ENCODE measurements at regions not wholly inside any gene's neighbourhood (a gene's known extent, or its start where the extent isn't known, plus 50 kb on each side); places are given as distances from the start of the nearest gene placed in this dataset.
"Not testable (repeated sequence)": the region's sequence is repeated elsewhere in the genome, so short reads cannot be mapped to it uniquely, and the experiment has no call there.

GRCh38 chr5:91946870-91947269 is 563.8 kb upstream of the ARRDC3 start:
- TF ChIP-seq CTCF (conservative IDR thresholded peaks at IDR 0.05), result no peak
- no peak for TF ChIP-seq ZFX (IDR thresholded peaks at IDR 0.05)
- no peak overlapping the region for H3K27ac ChIP-seq

DNA sequence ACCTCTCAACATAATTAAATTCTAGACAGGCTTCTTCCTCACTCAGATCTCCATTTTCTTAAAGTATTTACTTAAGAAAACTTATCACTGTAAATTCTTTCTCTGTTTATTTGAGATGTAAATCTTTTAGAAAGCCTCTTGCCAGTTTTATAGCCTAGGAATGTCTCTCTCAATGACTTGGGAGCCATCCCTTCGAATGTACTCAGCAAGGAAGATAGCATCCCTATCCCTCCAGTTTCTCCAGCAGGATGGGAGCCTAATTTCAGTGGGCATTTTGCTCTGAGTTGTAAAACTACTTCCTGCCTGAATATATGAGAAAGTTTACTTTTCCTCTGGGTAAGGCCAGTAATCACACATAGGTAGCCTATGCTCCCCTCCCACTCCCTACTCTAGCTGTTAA is 558.5 kb upstream of the ARRDC3 start:
- TF ChIP-seq ZFX (IDR thresholded peaks at IDR 0.05) (no peak), CTCF (conservative IDR thresholded peaks at IDR 0.05) (no peak)
- H3K27ac ChIP-seq, result no peak overlapping the region

DNA sequence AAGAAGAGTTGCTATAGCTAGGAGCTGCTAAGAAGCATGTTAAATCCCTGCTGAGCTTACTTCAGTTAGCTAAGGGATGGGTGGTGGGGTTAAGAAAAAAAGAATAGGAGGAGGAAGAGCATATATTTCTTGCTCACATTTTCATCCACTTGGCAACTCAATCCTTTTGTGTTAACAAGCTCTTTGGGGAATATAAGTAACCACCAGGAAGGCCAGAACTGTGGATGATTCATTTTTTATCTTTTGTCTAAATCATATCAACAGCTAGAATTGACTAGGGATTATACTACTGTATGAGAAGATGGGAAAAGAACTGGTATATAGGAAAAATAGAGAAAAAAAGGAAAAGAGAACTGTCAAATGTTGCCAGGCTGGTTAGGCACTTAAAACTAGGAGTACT is 555.3 kb upstream of the ARRDC3 start:
- no peak for TF ChIP-seq ZFX (IDR thresholded peaks at IDR 0.05)
- TF ChIP-seq CTCF (conservative IDR thresholded peaks at IDR 0.05), result no peak
- H3K27ac ChIP-seq, result no peak overlapping the region

GRCh38 chr5:91937121-91937520 is 554.0 kb upstream of the ARRDC3 start:
- no peak for TF ChIP-seq ZFX (IDR thresholded peaks at IDR 0.05)
- TF ChIP-seq CTCF (conservative IDR thresholded peaks at IDR 0.05), result no peak
- H3K27ac ChIP-seq, result no peak overlapping the region

- TF ChIP-seq CTCF (conservative IDR thresholded peaks at IDR 0.05) (peak; percentile 56), ZFX (IDR thresholded peaks at IDR 0.05) (no peak)
- no peak overlapping the region for H3K27ac ChIP-seq
These were observed 546.4 kb upstream of the ARRDC3 start for GRCh38 chr5:91929522-91929817.

GRCh38 chr5:91928754-91929521 is 545.8 kb upstream of the ARRDC3 start:
- no peak for TF ChIP-seq ZFX (IDR thresholded peaks at IDR 0.05)
- peak; percentile 82 for TF ChIP-seq CTCF (conservative IDR thresholded peaks at IDR 0.05)
- no peak overlapping the region for H3K27ac ChIP-seq

GRCh38 chr5:91927439-91927838 is 544.3 kb upstream of the ARRDC3 start:
- H3K27ac ChIP-seq, result no peak overlapping the region
- no peak for TF ChIP-seq ZFX (IDR thresholded peaks at IDR 0.05)

- no peak overlapping the region for H3K27ac ChIP-seq
- no peak for TF ChIP-seq ZFX (IDR thresholded peaks at IDR 0.05)
- TF ChIP-seq CTCF (conservative IDR thresholded peaks at IDR 0.05), result no peak
These were observed 542.1 kb upstream of the ARRDC3 start for GRCh38 chr5:91925249-91925648.

GRCh38 chr5:91917037-91917814 is 534.1 kb upstream of the ARRDC3 start:
- H3K27ac ChIP-seq, result not testable (repeated sequence)
